Stimulated activated CD4-positive, alpha-beta T cell treated with anti-CD3 and anti-CD28 coated beads, TNF-alpha, amount 100 ng/mL, for 24 hours (primary cell): ENCODE measurements at regions not wholly inside any gene's neighbourhood (a gene's known extent, or its start where the extent isn't known, plus 50 kb on each side); places are given as distances from the start of the nearest gene placed in this dataset.
A peak's percentile ranks its signal among the peaks of the same experiment; 100 is the strongest.
"Not testable (repeated sequence)": the region's sequence is repeated elsewhere in the genome, so short reads cannot be mapped to it uniquely, and the experiment has no call there.

ENCODE experiments used
- DNase-seq, 3 experiments: peaks; one replicate each; pipeline ENCODE4 v3.0.0-alpha.2; 2020; ENCODE audit warnings: low read depth in 3 of 3

GRCh38 chr15:60134609-60135008, 130.5 kb downstream of the FOXB1 start:
- no peak for DNase-seq

GRCh38 chr15:60135961-60136360, 131.8 kb downstream of the FOXB1 start:
- no peak for DNase-seq

GRCh38 chr15:60137711-60138396, 133.7 kb downstream of the FOXB1 start:
- DNase-seq = no peak

GRCh38 chr15:60138397-60138968, 134.4 kb downstream of the FOXB1 start:
- no peak for DNase-seq

- DNase-seq = no peak
Observed at GRCh38 chr15:60152386-60152785, 148.3 kb downstream of the FOXB1 start.

GRCh38 chr15:60154764-60155325, 150.7 kb downstream of the FOXB1 start:
- no peak for DNase-seq

- DNase-seq = no peak
Observed at GRCh38 chr15:60155661-60156060, 151.6 kb downstream of the FOXB1 start.

- DNase-seq = no peak
Observed at GRCh38 chr15:60160909-60161308, 156.8 kb downstream of the FOXB1 start.

GRCh38 chr15:60161704-60162103, 157.6 kb downstream of the FOXB1 start:
- no peak for DNase-seq

GRCh38 chr15:60162251-60162967, 158.3 kb downstream of the FOXB1 start:
- no peak for DNase-seq

- DNase-seq = no peak
Observed at GRCh38 chr15:60162968-60163355, 158.9 kb downstream of the FOXB1 start.

- no peak for DNase-seq
Observed at GRCh38 chr15:60165111-60165510, 161.0 kb downstream of the FOXB1 start.

- no peak for DNase-seq
Observed at GRCh38 chr15:60172143-60172542, 168.0 kb downstream of the FOXB1 start.

- peak in 1 of 3 experiments; percentile 17 for DNase-seq
Observed at GRCh38 chr15:60179786-60180391, 175.8 kb downstream of the FOXB1 start.

- DNase-seq = not testable (repeated sequence)
Observed at GRCh38 chr15:60181957-60182356, 177.8 kb downstream of the FOXB1 start.

- no peak for DNase-seq
Observed at GRCh38 chr15:60183366-60183765, 179.3 kb downstream of the FOXB1 start.

- no peak for DNase-seq
Observed at GRCh38 chr15:60184579-60184978, 180.5 kb downstream of the FOXB1 start.

- DNase-seq = no peak
Observed at GRCh38 chr15:60191016-60191415, 186.9 kb downstream of the FOXB1 start.

- DNase-seq = no peak
Observed at GRCh38 chr15:60191821-60192220, 187.7 kb downstream of the FOXB1 start.

GRCh38 chr15:60195611-60196010, 191.5 kb downstream of the FOXB1 start:
- no peak for DNase-seq

GRCh38 chr15:60204131-60204885, 193.5 kb downstream of the ANXA2 start:
- no peak for DNase-seq

GRCh38 chr15:60208709-60209108, 189.1 kb downstream of the ANXA2 start:
- DNase-seq = no peak
